ENCODE measurements at regions not wholly inside any gene's neighbourhood (a gene's known extent, or its start where the extent isn't known, plus 50 kb on each side); places are given as distances from the start of the nearest gene placed in this dataset.
"Not testable (repeated sequence)": the region's sequence is repeated elsewhere in the genome, so short reads cannot be mapped to it uniquely, and the experiment has no call there.

- H3K4me3 ChIP-seq; in situ Hi-C loops (cut with MboI; ENCODE audit: low sequenced_read_pairs in 4 of 4); H3K27ac ChIP-seq; ATAC-seq; H3K36me3 ChIP-seq; H3K4me1 ChIP-seq; H3K27me3 ChIP-seq; DNase-seq; H3K9me3 ChIP-seq; intact Hi-C loops (cut with DNase I; ENCODE audit: low total_unique reads): not testable (repeated sequence)
These were observed 676.6 kb upstream of the AMELY start for GRCh38 chrY:7588176-7588575.

DNA sequence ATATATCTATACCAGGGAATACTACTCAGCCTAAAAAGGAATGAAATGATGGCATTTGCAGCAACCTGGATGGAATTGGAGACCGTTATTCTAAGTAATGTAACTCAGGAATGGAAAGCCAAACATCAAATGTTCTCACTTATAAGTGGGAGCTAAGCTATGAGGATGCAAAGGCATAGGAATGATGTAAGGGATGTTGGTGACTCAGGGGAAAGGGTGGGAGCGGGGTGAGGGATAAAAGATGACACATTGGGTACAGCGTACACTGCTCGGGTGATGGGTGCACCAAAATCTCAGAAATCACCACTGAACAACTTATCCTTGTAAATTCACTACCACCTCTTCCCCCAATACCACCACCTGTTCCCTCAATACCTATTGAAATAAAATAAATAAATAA lies 651.0 kb upstream of the AMELY start:
- H3K27me3 ChIP-seq, result no peaks in the 10 kb centered on the region
- H3K27ac ChIP-seq, result no peak overlapping the region
- no peak overlapping the region for H3K4me3 ChIP-seq
- no peak for ATAC-seq
- no peaks in the 10 kb centered on the region for H3K4me1 ChIP-seq
- intact Hi-C loops (cut with DNase I; ENCODE audit: low total_unique reads) (no loop called here), in situ Hi-C loops (cut with MboI; ENCODE audit: low sequenced_read_pairs in 4 of 4) (no loop called here)
- TF ChIP-seq CTCF (IDR thresholded peaks at IDR 0.05 in 4 of 5, conservative IDR thresholded peaks at IDR 0.05 in 1 of 5) (no peak), POLR2A (IDR thresholded peaks at IDR 0.05) (no peak)
- H3K36me3 ChIP-seq, result no peaks in the 10 kb centered on the region
- DNase-seq, result no peak
- H3K9me3 ChIP-seq, result no peaks in the 10 kb centered on the region

- Histone ChIP-seq H3K27me3 (no peaks in the 10 kb centered on the region), H3K36me3 (no peaks in the 10 kb centered on the region), H3K4me1 (no peaks in the 10 kb centered on the region), H3K27ac (no peak overlapping the region), H3K4me3 (no peak overlapping the region), H3K9me3 (no peaks in the 10 kb centered on the region)
- in situ Hi-C loops (cut with MboI; ENCODE audit: low sequenced_read_pairs in 4 of 4) (no loop called here), intact Hi-C loops (cut with DNase I; ENCODE audit: low total_unique reads) (no loop called here)
- no peak for ATAC-seq
- TF ChIP-seq CTCF (IDR thresholded peaks at IDR 0.05 in 4 of 5, conservative IDR thresholded peaks at IDR 0.05 in 1 of 5), result no peak
- TF ChIP-seq POLR2A (IDR thresholded peaks at IDR 0.05), result no peak
- no peak for DNase-seq
These were observed 646.1 kb upstream of the AMELY start for GRCh38 chrY:7557675-7558074.

GRCh38 chrY:7555006-7555405 lies 643.5 kb upstream of the AMELY start:
- H3K27me3 ChIP-seq, result no peaks in the 10 kb centered on the region
- DNase-seq (no peak), ATAC-seq (no peak)
- H3K9me3 ChIP-seq, result no peaks in the 10 kb centered on the region
- no peak for TF ChIP-seq POLR2A (IDR thresholded peaks at IDR 0.05)
- TF ChIP-seq CTCF (IDR thresholded peaks at IDR 0.05 in 4 of 5, conservative IDR thresholded peaks at IDR 0.05 in 1 of 5), result no peak
- intact Hi-C loops (cut with DNase I; ENCODE audit: low total_unique reads) (no loop called here), in situ Hi-C loops (cut with MboI; ENCODE audit: low sequenced_read_pairs in 4 of 4) (no loop called here)
- H3K4me3 ChIP-seq, result no peak overlapping the region
- H3K4me1 ChIP-seq, result no peaks in the 10 kb centered on the region
- no peak overlapping the region for H3K27ac ChIP-seq
- no peaks in the 10 kb centered on the region for H3K36me3 ChIP-seq

GRCh38 chrY:7545060-7545459 lies 633.5 kb upstream of the AMELY start:
- Histone ChIP-seq H3K27ac (no peak overlapping the region), H3K36me3 (no peaks in the 10 kb centered on the region), H3K4me3 (no peak overlapping the region), H3K27me3 (no peaks in the 10 kb centered on the region), H3K9me3 (no peaks in the 10 kb centered on the region), H3K4me1 (no peaks in the 10 kb centered on the region)
- DNase-seq (no peak), ATAC-seq (no peak)
- no peak for TF ChIP-seq CTCF (IDR thresholded peaks at IDR 0.05 in 4 of 5, conservative IDR thresholded peaks at IDR 0.05 in 1 of 5)
- TF ChIP-seq POLR2A (IDR thresholded peaks at IDR 0.05), result no peak
- intact Hi-C loops (cut with DNase I; ENCODE audit: low total_unique reads) (no loop called here), in situ Hi-C loops (cut with MboI; ENCODE audit: low sequenced_read_pairs in 4 of 4) (no loop called here)
